Spleen (tissue), 7 donors: ENCODE measurements at regions not wholly inside any gene's neighbourhood (a gene's known extent, or its start where the extent isn't known, plus 50 kb on each side); places are given as distances from the start of the nearest gene placed in this dataset.

Experiments used
- POLR2A ChIP-seq, 3 donors: fragments of 450-650 bp; IDR thresholded peaks; one replicate each; pipeline ENCODE4 v1.5.1; 2017; ENCODE audit warnings: antibody characterized with exemption in 3 of 3, mild to moderate bottlenecking in 1 of 3
- POLR2AphosphoS5 ChIP-seq, 3 donors: sonication (generic); formaldehyde crosslinking; IDR thresholded peaks; one replicate each; pipeline ENCODE4 v1.5.1; 2017; ENCODE audit warnings: antibody characterized with exemption in 3 of 3
- TF ChIP-seq, protein P1 (sequence below), 11 experiments: fragments of 200-600 bp in 7 of 11; fragments of 450-650 bp in 4 of 11; sonication (generic) in 4 of 11; IDR thresholded peaks in 8 of 11; conservative IDR thresholded peaks in 3 of 11; 1 replicate in 7 of 11; 2 replicates in 4 of 11; pipeline versions ENCODE4 v1.4.0 to v1.8.0; 2016 to 2021; ENCODE audit warnings: antibody characterized with exemption in 11 of 11, inconsistent platforms in 4 of 11, mild to moderate bottlenecking in 1 of 11
- donor health status: DM: no; HTN: no; CAD: no; lungs with moderate emphysema.
- donor health status: DM: no; HTN: no; CAD: no.
- donor health status: DM: no; HTN: no; CAD: no.

DNA sequence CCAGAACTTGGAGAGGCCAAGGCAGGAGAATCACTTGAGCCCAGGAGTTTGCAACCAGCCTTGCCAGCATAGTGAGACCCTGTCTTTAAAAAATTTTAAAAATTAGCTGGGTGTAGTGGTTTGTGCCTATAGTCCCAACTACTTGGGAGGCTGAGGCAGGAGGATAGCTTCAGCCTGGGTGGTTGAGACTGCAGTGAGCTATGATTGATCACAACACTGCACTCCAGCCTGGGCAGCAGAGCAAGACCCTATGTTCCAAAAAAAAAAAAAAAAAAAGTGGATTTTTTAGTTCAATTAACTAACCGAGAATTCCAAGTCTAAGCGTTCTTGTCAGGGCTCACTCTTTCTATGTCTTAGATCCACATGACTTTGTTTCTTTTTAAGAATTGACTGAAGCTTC is 130.3 kb upstream of the NRIP1 start:
- TF ChIP-seq, protein P1, sequence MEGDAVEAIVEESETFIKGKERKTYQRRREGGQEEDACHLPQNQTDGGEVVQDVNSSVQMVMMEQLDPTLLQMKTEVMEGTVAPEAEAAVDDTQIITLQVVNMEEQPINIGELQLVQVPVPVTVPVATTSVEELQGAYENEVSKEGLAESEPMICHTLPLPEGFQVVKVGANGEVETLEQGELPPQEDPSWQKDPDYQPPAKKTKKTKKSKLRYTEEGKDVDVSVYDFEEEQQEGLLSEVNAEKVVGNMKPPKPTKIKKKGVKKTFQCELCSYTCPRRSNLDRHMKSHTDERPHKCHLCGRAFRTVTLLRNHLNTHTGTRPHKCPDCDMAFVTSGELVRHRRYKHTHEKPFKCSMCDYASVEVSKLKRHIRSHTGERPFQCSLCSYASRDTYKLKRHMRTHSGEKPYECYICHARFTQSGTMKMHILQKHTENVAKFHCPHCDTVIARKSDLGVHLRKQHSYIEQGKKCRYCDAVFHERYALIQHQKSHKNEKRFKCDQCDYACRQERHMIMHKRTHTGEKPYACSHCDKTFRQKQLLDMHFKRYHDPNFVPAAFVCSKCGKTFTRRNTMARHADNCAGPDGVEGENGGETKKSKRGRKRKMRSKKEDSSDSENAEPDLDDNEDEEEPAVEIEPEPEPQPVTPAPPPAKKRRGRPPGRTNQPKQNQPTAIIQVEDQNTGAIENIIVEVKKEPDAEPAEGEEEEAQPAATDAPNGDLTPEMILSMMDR (IDR thresholded peaks at IDR 0.05 in 8 of 11, conservative IDR thresholded peaks at IDR 0.05 in 3 of 11) = no peak
- no peak for TF ChIP-seq POLR2AphosphoS5 (IDR thresholded peaks at IDR 0.05)
- no peak for TF ChIP-seq POLR2A (IDR thresholded peaks at IDR 0.05)
